ENCODE measurements at regions not wholly inside any gene's neighbourhood (a gene's known extent, or its start where the extent isn't known, plus 50 kb on each side); places are given as distances from the start of the nearest gene placed in this dataset.

- no peak for DNase-seq
Observed at GRCh38 chr3:175914785-175915184, 1055.7 kb downstream of the NAALADL2 start.

DNA sequence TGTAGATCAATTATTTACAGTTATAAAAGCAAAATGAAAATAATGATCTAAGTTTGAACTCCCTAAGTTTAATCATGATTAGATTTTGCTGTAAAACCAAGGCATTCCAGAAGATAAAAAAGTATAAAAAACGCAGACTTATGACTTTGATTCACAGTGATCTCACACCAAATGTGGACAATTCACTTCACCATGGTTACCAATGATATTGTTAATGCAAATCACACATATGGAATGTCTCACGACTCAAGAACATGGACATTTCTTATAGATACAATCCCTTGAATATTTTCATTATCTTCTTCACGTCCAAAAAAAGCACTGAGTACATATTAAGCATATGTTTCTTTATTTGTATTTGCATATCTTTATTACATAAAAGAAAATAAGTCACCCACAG is 1054.2 kb downstream of the NAALADL2 start:
- DNase-seq, result no peak

DNA sequence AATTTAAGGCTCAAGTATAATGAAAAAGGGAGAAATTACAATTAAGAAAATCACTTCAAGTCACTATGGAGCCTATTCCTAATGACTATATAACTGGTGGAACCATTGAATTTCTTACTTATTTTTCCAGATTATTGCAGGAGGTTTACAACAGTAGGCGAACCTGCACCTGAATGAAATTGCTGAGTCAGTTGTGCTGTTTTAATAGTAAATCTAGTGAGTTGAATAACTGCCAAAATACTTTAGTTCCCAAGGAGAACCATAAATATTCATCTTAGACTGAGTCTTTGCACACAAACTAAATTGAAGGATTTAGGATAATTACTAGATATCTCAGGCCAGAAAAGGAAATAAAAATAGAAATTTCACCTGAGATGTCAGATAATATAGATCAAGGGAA is 1052.8 kb downstream of the NAALADL2 start:
- DNase-seq, result no peak

DNA sequence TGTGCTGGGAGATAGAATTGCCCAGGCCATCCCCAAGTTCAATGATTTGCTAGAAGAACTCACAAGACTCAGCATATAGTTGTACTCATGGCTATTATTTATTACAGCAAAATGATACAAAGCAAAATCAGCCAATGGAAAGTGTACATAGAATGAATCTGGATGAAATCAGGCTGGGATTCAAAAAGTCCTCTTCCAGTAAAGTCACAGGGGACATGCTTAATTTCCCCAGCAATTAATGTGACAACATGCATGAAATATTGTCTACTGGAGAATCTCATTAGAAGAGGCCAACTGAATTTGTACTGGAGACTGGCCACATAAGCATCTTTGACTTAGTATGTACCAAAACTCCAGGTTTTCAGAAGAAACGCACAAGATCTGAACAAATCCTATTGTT is 1043.1 kb downstream of the NAALADL2 start:
- DNase-seq, result no peak

DNA sequence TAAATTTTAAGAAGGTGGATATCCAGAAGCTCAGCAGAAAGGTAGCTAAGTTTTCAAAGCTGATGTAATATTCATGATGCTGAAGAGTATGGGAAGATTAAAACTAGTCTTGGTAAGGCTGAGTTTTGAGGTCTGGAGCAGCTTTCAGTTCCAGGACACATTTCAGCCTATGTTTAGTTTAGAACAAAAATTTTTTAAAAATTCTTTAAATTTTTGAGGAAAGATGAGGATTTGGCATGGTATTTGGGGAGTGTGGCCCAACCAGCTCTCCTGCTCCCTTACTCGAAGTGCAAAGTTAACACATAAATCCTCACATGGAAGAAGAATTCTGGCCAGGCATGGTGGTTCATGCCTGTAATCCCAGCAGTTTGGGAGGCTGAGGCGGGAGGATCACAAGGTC is 1039.1 kb downstream of the NAALADL2 start:
- DNase-seq, result no peak

- no peak for DNase-seq
Observed at GRCh38 chr3:175896655-175897054, 1037.5 kb downstream of the NAALADL2 start.

GRCh38 chr3:175895731-175896130 is 1036.6 kb downstream of the NAALADL2 start:
- no peak for DNase-seq

GRCh38 chr3:175893566-175893965 is 1034.4 kb downstream of the NAALADL2 start:
- no peak for DNase-seq

- DNase-seq, result no peak
Observed at GRCh38 chr3:175890066-175890465, 1030.9 kb downstream of the NAALADL2 start.

DNA sequence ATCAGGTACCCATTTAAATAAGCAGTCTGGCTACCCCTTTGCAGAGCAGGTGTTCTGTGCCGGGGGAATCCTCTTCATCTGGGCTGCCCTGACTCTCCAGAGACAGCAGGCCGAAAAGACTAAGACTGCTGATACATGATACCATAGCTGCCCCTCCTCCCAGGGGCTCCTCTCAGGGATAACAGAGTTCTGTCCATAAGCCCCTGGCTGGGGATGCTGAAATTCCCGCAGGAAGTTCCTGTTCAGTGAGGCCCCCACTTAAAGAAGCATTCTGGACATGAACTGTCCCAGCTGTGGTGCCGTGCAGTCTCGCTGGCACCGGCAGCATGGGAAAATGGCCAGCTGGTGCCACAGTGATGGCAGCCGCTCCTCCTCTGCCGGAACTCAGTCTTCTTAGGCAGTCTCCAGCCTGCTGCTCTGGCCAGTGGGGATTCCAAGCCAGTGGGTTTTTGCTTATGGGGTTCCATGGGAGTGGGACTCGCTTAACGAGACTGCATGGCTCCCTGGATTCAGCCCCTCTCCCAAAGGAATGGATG is 1026.2 kb downstream of the NAALADL2 start:
- no peak for DNase-seq

- no peak for DNase-seq
Observed at GRCh38 chr3:175879417-175879816, 1020.3 kb downstream of the NAALADL2 start.

- no peak for DNase-seq
Observed at GRCh38 chr3:175869404-175869803, 1010.3 kb downstream of the NAALADL2 start.

DNA sequence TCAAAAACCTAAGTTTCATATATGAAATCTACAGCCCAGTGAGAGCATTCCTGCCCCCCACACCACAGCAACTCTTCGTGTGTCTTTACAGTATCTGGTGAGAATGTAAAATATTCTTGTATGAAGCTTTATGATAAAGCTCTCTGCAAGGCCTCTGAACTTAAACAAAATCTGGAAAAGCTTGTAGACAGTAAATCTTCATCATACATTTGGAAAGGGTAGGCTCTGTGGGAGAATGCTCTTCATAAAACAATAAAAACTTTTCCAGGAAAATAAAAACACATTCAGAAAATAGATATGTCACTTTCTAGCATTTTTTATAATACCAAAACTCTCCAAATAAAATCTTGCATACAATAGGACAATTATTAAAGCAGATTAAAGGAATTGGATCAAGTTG is 1009.5 kb downstream of the NAALADL2 start:
- no peak for DNase-seq

GRCh38 chr3:175865724-175866123 is 1006.6 kb downstream of the NAALADL2 start:
- no peak for DNase-seq

DNA sequence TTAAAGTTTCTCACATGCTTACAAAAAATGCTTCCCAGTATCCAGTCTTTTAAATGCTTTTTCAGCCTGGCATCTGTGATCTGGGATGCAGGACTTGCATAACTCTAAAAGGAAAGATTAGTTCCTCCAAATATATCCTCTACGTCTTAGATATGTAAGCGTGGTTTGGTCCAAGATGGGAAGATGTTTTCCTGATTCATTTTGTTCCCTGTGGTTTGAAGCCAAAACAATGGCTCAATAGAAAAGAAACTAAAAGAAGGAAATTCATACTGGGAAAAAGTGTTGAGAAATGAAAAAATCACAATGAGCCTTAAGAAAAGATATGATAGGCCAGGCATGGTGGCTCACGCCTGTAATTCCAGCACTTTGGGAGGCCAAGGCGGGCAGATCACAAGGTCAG is 1002.8 kb downstream of the NAALADL2 start:
- DNase-seq, result no peak
